CD1c-positive myeloid dendritic cell (primary cell): ENCODE measurements at regions not wholly inside any gene's neighbourhood (a gene's known extent, or its start where the extent isn't known, plus 50 kb on each side); places are given as distances from the start of the nearest gene placed in this dataset.
"Not testable (repeated sequence)": the region's sequence is repeated elsewhere in the genome, so short reads cannot be mapped to it uniquely, and the experiment has no call there.

Experiments
- DNase-seq: peaks from one replicate; pipeline ENCODE4 v3.0.0-alpha.2; 2016; ENCODE audit errors: extremely low spot score

GRCh38 chr21:28177124-28177523 is 815.6 kb downstream of the LTN1 start:
- DNase-seq, result no peak

DNA sequence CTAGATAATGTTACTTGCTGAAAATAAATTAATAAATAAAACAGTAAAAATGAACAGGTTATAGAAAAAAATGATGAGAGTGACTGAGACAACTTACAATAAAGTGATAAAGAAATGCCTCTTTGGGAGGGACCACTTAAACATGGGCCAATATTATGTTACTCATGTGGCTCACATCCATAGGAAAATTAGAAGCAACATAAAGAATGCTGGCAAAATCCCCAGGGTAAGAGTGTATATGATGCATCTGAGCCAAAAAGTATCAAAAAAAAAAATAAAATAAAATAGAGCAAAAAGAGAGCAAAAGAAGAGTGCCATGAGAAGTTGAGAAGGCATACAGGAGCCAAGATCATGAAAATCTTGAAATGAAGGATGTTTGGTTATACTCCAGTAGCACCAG is 818.0 kb downstream of the LTN1 start:
- DNase-seq, result no peak

DNA sequence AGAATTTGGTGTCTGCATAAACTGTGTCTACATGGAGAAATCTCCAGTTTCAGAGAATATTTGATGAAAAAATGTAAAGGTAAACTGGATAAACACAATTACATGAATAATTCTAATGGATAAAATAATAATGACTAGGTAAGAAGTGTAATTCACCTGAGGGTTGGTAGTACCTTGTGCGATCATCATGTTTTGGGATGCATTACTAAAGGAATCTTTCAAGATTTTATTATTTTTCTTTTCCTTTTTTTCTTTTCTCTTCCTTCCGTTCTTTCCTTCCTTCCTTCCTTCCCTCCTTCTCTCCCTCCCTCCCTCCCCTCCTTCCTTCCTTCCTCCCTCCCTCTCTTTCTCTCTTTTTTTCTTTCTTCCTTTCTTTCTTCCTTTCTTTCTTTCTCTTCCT is 818.7 kb downstream of the LTN1 start:
- no peak for DNase-seq

- no peak for DNase-seq
Observed at GRCh38 chr21:28172376-28172775, 820.3 kb downstream of the LTN1 start.

- no peak for DNase-seq
Observed at GRCh38 chr21:28167366-28167765, 825.3 kb downstream of the LTN1 start.

DNA sequence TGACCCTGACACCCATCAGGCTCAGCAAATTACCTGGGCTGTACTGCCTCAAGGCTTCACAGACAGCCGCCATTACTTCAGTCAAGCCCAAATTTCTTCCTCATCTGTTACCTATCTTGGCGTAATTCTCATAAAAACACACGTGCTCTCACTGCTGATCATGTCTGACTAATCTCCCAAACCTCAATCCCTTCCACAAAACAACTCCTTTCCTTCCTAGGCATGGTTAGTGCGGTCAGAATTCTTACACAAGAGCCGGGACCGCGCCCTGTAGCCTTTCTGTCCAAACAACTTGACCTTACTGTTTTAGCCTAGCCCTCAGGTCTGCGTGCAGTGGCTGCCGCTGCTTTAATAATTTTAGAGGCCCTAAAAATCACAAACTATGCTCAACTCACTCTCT is 828.2 kb downstream of the LTN1 start:
- not testable (repeated sequence) for DNase-seq

DNA sequence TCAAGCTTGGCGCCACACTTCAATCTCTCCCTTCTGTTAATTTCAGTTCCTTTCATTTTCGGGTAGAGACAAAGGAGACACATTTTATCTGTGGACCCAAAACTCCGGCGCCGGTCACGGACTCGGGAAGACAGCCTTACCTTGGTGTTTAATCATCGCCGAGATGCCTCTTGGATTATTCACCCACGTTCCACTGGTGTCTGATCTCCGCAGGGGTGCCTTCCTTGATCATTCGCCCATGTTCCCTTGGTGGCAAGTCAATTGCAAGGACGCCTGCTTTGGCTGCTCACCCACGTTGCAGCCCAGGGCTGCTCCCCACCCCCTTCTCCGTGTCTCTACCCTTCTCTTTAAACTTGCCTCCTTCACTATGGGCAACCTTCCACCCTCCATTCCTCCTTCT is 830.6 kb downstream of the LTN1 start:
- not testable (repeated sequence) for DNase-seq

GRCh38 chr21:28160378-28160777 is 832.3 kb downstream of the LTN1 start:
- DNase-seq, result no peak

DNA sequence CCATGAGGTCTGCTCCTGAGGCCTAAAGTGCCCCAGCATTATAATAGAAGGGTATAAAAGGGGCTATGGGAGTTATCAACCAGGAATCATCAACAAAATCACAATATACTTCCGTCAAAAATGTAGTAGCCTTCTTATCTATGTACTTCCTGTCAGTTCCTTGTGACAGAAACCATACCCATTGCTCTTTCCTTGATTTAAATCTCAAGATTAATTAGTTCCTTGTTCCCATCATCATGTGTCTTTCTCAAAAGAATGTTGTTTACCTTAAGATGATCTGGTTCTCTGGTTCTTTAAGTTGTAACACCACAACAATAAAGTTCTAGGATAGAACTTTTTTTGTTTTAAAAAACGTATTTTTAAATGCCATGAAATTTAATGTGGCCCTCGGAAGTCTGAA is 833.3 kb downstream of the LTN1 start:
- DNase-seq, result no peak

DNA sequence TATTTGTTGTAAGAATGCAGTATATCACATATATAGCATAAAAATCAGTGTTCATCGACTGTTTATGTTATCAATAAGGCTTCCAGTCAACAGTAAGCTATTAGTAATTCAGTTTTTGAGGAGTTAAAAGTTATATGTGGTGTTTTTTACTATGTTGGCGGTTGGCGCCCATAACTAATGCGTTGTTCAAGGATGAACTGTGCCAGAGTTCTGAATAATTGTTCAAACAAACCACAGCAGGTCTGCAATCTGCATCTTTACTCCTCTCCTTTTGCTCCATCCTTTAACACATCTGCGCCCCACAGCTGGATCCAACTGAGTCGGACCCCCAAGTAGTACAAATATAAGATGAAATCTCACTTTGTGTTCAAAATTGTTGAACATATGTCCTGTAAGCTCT is 836.1 kb downstream of the LTN1 start:
- DNase-seq, result no peak

GRCh38 chr21:28154121-28154520 is 838.6 kb downstream of the LTN1 start:
- DNase-seq, result no peak

DNA sequence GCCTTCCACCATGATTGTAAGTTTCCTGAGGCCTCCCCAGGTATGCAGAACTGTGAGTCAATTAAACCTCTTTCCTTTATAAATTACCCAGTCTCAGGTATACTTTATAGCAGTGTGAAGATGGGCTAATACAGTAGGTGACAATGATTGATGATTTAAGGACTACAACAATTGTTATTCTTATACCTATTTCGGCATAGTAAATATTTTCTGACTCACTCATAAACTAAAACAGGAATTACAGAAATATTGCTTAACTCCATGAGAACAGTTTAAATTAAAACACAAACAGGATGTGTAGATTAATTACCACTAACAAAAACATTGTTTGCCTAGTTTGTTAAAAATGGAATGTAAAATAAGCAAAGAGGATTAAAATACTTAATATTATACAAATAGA is 839.9 kb downstream of the LTN1 start:
- DNase-seq, result no peak

DNA sequence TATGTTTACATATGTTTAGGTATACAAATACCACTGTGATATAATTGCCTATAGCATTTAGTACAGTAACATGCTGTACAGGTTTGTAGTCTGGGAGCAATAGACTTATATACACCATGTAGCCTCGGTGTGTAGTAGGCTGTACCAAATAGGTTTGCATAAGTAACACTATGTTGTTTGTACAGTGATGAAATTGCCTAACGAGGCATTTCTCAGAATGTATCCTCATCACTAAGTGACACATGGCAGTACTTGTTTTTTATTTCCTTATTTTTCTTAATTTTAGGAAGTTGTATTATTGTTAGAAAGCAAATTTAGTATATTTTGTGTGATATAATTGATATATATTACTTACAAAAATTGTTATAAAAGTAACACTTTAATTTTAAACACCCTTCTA is 840.9 kb downstream of the LTN1 start:
- DNase-seq, result peak; percentile 45

DNA sequence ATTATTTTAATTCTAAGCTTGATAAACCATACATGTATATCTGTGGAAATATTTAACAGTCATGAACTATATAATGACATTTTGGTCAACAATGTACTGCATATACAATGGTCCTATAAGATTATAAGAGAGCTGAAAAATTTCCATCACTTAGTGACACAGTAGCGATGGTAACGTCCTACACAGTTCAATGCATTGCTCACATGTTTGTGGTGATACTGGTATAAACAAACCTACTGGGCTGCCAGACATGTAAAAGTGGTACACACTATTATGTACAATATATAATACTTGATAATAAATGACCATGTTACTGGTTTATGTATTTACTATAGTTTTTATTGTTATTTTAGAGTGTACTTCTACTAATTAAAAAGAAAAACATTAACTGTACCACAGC is 841.9 kb downstream of the LTN1 start:
- no peak for DNase-seq

GRCh38 chr21:28148400-28149064 is 844.1 kb downstream of the LTN1 start:
- DNase-seq, result no peak

DNA sequence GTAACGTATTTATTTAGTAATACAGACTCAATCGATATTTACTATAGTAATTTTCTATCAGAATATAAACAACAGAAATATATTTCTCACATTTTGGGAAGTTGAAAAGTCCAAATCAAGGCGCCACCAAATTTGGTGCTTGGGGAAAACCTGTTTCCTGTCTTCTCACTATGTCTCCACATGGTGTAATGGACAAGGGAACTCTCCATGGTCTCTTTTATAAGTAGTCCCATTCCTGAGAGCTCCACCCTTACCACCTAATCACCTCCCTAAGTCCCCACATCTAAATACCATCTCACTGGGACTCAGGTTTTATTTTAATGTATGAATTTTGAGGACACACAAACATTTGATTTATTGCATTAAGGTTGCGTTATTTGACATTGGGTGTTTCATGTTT is 848.0 kb downstream of the LTN1 start:
- no peak for DNase-seq

DNA sequence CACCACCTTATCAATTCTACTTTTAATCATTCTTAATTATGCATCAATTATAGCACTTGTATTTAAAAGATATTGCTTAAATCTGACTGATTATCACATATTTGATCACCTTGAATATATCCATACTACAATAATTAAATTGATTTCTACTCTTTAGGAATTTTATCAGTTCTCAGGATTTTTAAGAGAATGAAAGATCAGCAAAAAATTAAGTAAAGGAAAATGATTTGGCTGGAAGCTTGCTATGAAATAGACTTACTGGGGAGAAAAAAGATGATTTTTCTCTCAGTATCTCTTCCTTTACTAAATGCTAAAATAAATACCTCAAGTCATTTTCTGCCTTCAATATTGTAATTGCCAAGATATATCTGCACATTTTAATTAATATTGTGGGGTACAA is 848.6 kb downstream of the LTN1 start:
- no peak for DNase-seq

GRCh38 chr21:28142697-28143096 is 850.0 kb downstream of the LTN1 start:
- DNase-seq, result peak; percentile 82

DNA sequence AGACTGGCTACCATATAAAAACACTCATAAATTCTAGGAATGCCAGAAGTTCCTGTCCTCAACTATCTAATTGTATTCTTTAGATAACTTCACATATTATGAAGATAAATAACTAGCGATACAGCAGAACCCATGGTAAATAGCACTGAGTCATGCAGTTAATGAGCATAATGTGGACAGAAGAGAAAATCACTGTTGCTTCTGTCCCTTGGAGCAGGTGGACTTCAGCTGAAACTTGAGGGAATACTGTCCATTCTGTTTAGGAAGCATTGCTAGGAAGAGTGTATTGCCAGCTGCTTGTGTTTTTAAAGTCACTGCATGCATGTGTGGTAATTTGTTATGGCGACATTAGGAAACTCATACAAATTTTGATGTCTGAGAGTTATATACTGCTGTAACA is 854.4 kb downstream of the LTN1 start:
- DNase-seq, result no peak

GRCh38 chr21:28136656-28137255 is 855.9 kb downstream of the LTN1 start:
- DNase-seq, result peak; percentile 55

DNA sequence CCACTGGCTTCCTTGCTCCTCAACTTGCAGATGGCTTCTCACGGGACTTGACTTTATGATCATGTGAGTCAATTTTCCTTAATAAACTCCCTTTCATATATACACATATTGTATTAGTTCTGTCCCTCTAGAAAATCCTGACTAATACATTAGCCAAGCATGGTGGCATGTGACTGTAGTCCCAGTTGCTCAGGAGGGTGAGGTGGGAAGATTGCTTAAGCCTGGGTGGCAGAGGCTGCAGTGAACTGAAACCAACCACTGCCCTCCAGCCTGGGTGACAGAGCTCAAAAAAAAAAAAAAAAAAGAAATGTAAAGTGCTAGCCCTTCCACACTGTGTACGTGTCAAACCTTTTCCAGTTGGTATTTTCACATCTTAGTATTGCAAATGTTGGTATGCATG is 857.0 kb downstream of the LTN1 start:
- DNase-seq, result peak; percentile 84

- no peak for DNase-seq
Observed at GRCh38 chr21:28133116-28133515, 859.6 kb downstream of the LTN1 start.

DNA sequence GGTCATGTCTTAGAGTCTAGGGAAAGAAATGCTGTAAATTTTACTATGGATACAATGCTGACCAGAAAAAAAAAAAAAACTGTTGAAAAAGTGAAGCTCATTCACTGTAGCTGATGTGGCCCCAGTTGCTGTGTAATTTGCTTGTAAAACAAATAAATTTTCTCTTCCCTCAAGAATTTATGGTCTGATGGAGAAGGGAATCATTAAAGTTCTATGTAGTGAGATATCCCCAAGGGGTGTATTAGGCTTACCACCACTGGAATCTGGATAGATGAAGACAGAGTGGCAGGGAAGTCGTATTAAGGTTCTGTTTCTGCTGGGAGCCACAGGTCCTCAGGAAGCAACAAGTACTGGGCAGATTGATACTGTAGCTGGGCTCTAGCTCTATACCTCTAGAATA is 860.0 kb downstream of the LTN1 start:
- no peak for DNase-seq

- DNase-seq, result no peak
Observed at GRCh38 chr21:28127175-28127785, 865.4 kb downstream of the LTN1 start.
